Bronchial epithelial cell (primary cell): ENCODE measurements at regions not wholly inside any gene's neighbourhood (a gene's known extent, or its start where the extent isn't known, plus 50 kb on each side); places are given as distances from the start of the nearest gene placed in this dataset.
"Not testable (repeated sequence)": the region's sequence is repeated elsewhere in the genome, so short reads cannot be mapped to it uniquely, and the experiment has no call there.

ENCODE experiments used
- DNase-seq: peaks from one replicate; pipeline ENCODE4 v3.0.0-alpha.2; 2010; ENCODE audit warnings: low read depth
- FAIRE-seq: peaks from 2 replicates; lab custom pipeline; 2011; peaks lifted over from hg19 to GRCh38; lab: Jason Lieb, UNC
- H3K27me3 ChIP-seq: 2 replicates; pipeline ENCODE4 v1.5.1; 2011; ENCODE audit warnings: low read length; ENCODE audit not compliant: control insufficient read depth, insufficient read depth
- H3K36me3 ChIP-seq: 2 replicates; pipeline ENCODE4 v1.5.1; 2011; ENCODE audit warnings: low read length; ENCODE audit not compliant: control insufficient read depth, insufficient read depth
- H3K4me3 ChIP-seq: 2 replicates; pipeline ENCODE4 v1.5.1; 2011; ENCODE audit warnings: mild to moderate bottlenecking, low read depth, low read length, control low read depth
- CTCF ChIP-seq: IDR thresholded peaks from 2 replicates; pipeline ENCODE4 v1.5.1; 2011; ENCODE audit warnings: mild to moderate bottlenecking, moderate library complexity, low read length, control low read depth, inconsistent platforms; ENCODE audit not compliant: insufficient read depth, severe bottlenecking

GRCh38 chr2:195150819-195151218 is 506.2 kb upstream of the SLC39A10 start:
- no peak for TF ChIP-seq CTCF
- no peak for DNase-seq
- no peak for FAIRE-seq

DNA sequence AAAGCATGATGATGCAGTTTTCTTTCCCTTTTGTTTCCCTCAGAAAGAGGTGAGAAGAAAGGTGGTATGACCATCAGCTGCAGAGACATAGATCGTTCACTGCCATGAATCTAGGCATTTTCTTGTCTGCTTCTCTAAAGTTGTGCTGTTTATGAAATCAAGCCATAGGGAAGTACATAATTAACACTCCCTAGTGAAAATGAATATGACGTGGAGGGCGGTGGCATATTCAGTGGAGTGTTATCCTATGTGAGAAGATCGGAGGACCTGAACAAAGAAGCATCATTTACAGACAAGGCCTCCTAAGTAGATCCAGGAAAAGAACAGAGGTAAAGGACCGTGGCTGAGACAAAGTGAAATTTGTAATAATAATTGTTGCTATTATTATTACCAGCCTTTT is 509.0 kb upstream of the SLC39A10 start:
- TF ChIP-seq CTCF: no peak
- H3K36me3 ChIP-seq: no peaks in the 10 kb centered on the region
- FAIRE-seq (no peak), DNase-seq (no peak)
- no peaks in the 10 kb centered on the region for H3K27me3 ChIP-seq
- no peak overlapping the region for H3K4me3 ChIP-seq

More at GRCh38 chr2:195150819-195151218, 506.2 kb upstream of the SLC39A10 start:
- H3K27me3 ChIP-seq: no peaks in the 10 kb centered on the region
- H3K4me3 ChIP-seq: no peak overlapping the region
- H3K36me3 ChIP-seq: no peaks in the 10 kb centered on the region

DNA sequence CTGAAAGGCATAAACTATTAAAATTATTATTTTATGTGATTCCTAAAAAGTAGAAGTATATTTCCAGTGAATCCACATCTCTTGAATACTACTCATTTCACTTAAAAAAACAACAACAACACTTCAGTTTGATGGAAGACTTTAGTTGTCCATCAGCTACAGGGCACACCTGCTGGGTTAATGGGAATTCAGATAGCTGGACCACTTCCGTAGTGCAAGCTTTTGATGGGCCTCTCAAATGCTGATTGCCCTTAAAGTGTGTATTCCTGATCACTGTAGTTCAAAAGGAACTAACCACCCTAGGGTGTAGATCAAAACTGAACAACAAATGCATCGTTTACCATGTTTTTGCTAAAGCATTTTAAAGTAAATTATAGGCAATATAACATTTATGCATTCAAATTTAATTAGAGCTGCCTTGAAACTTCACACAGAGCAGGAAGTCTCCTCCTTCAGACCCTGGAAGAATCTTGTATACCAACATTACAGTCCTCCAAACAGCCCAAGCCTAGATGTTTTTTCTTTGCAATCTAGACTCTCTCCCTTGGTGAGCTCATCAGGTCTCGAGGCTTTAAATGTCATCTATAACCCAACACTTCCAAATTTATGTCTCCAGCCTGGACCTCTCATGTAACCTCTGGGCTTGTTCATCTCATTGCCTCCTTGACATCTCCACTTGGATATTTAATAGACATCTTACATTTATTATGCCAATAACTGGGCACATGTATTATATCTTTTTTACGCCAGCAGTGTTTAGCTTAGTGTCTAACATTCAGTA is 510.1 kb upstream of the SLC39A10 start:
- no peak for FAIRE-seq
- DNase-seq: no peak
- TF ChIP-seq CTCF: no peak
- Histone ChIP-seq H3K4me3 (no peak overlapping the region), H3K27me3 (no peaks in the 10 kb centered on the region), H3K36me3 (no peaks in the 10 kb centered on the region)

- no peaks in the 10 kb centered on the region for H3K27me3 ChIP-seq
- no peak for TF ChIP-seq CTCF
- FAIRE-seq (no peak), DNase-seq (no peak)
- no peaks in the 10 kb centered on the region for H3K36me3 ChIP-seq
- H3K4me3 ChIP-seq: no peak overlapping the region
Observed at GRCh38 chr2:195138435-195138834, 518.6 kb upstream of the SLC39A10 start.

DNA sequence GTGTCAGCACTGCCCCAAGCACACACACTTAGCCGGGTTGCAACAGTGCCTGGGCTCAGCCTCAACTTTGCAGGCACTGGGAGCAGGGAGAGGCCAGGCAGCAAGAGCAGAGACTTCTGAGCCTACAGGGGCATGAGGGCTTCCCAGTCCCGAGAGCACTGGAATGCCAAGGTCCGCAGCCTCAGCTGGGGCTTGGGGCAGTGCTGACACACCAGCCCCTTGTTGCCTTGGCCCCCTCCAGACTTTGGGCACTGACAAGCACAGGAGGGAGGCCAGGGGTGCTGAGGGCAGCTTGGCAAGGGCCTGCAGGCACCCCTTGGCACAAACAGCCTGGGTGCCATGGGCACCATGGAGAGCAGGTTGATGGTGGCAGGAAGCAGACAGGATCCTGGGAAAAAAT is 531.1 kb upstream of the SLC39A10 start:
- peak; percentile 28 for FAIRE-seq
- not testable (repeated sequence) for H3K27me3 ChIP-seq, H3K36me3 ChIP-seq, DNase-seq, H3K4me3 ChIP-seq

DNA sequence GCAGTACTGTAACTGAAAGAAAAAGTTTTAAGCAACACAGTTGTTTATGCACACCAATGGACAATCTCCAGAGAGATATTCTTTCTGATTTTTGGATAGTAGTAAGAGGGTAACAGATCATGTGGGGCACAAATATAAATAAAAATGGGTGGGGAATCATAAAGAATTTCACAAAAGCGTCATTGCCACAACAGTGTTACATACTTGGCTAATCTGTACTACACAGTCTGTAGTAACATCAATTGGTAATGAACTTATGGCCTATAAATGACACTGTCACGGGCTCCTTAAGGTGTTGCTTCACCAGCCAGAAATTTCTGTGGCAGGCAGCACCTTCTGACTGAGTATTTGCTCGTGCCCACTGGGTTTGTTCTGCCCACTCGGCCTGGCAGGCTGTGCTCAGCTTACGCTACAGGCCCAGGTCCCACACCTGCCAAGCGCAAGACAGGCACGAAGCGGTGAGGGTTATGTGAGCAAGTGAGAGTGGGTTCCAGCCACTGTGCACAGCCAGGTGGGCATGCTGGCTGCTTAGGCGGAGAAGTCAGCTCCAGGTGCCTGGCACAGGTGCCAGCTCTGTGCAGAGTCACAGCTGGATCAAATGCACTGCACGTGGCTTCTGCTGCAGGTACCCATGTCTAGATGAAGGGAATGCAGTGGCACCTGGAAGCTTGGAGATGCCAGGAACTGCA is 532.5 kb upstream of the SLC39A10 start:
- FAIRE-seq: no peak
- no peak for DNase-seq
- no peak for TF ChIP-seq CTCF
- H3K36me3 ChIP-seq: no peaks in the 10 kb centered on the region
- H3K4me3 ChIP-seq: no peak overlapping the region
- H3K27me3 ChIP-seq: no peaks in the 10 kb centered on the region
